Activated naive CD8-positive, alpha-beta T cell treated with anti-CD3 and anti-CD28 coated beads, Interleukin-2, amount 50 U/mL, for 16 hours (primary cell): ENCODE measurements at regions not wholly inside any gene's neighbourhood (a gene's known extent, or its start where the extent isn't known, plus 50 kb on each side); places are given as distances from the start of the nearest gene placed in this dataset.

Experiments used
- DNase-seq: peaks from one replicate; pipeline ENCODE4 v3.0.0-alpha.2; 2020; ENCODE audit warnings: low read depth, low spot score

DNA sequence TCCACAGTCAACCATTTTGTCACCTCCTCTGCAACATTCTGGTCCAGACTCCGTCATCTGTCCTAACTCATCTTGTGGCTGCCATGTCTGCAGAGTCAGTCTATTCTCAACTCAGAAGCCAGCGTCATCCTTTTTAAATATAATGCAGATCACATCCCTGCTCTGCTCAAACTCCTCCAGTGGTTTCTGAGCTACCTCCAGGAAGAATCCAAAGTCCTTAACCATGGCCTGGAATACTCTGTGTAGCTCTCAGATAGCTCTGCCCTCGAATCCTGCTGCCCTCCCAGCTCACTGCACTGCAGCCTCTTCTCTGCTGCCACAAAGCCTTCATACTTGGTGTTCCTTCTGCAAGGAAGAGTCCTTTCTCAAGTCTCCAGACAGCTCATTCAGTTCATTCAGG lies 190.8 kb downstream of the FOXO1 start:
- no peak for DNase-seq

DNA sequence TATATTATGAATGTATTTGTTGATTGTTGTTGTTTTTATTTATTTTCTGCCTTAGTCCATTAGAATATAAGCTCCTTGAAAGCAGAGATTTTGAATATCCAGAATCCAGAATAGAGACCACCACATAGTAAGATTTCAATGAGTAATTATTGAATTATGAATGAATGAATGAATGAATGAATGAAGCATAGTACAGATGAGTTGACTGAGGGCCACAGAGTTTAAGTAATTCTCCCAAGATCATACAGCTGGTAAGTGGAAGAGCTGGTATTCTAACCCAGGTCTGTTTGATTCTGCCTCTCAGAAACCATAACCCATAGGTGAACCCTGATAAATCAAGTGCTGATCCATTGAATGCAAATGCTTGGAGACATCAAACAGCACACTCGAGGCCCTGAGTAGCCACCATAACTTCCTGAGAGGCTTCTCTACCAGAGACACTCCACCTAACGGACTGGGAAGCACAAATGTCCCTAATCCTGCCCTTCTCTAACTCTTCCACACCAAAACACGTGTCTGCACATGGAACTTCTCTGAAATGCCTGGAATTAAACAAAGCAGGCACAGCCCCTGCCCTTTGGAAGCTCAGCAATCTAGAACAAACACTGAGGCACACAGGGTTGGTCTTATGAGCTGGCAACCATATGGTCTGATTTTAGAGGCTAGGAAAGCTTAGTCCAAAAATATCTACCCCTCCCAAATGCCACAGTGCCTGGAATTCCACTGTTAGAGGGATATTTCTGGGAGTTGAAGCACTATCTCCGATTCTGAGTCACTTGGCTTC lies 190.1 kb downstream of the FOXO1 start:
- DNase-seq, result no peak

DNA sequence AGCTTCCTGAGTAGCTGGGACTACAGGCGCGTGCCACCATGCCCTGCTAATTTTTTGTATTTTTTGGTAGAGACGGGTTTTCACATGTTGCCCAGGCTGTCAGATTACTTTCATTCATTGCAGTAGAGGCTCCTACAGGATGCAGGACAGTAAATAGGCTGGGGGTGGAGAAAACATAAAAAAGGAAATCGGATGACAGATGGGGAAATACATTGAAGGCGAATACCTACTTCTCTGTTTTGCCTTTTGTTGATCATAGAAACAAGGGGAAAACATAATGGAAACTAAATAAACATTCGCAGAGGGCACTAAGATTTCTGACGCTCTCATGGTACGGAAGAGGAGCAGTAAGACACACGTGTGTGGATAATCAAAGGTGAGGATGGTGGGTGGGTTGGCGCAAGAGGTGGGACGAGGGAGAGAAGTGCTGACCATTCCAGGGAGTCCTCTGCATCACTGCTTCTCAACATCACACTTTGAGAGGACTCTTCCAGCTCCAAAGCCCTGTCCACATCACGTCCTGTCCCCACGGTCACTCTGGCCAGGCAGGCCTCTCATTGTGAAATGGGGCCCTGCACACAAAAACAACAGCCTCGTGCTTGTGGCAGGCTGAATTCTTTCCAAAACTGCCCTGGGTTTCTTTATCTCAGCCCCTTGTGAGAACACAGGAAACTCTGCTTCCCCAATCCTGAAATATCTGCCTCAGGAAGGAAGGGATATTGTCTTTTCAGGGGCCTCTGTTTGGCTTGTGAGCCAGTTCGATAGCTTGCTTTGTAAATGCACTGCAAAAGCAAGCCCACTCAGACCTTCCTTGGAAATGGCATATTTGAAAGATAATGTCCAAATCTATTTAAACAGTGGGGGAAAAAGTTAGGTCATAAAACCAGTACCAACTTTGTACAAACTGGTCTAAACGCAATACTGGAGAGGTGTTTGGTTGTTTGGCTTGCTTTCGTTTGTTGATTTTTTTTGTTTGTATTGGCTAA lies 188.5 kb downstream of the FOXO1 start:
- no peak for DNase-seq

DNA sequence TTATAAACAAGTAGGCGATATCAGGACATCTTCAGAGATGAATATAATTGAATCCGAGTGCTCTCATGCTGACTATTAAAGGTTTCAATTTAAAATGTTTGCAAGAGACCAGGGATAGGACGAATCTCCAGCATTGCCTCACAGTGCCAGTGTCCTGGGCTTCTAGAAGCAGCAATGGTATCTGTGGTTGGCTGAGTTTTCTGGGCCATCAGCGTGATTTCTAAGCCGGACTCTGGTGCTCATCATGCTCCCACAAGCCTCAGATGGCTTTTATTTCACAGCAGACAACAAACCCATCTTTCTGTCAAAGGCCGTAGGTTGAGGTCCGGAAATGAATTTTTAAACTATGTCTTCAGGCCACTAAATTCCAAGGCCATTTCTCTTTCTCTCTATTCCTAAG lies 187.7 kb downstream of the FOXO1 start:
- DNase-seq, result no peak

DNA sequence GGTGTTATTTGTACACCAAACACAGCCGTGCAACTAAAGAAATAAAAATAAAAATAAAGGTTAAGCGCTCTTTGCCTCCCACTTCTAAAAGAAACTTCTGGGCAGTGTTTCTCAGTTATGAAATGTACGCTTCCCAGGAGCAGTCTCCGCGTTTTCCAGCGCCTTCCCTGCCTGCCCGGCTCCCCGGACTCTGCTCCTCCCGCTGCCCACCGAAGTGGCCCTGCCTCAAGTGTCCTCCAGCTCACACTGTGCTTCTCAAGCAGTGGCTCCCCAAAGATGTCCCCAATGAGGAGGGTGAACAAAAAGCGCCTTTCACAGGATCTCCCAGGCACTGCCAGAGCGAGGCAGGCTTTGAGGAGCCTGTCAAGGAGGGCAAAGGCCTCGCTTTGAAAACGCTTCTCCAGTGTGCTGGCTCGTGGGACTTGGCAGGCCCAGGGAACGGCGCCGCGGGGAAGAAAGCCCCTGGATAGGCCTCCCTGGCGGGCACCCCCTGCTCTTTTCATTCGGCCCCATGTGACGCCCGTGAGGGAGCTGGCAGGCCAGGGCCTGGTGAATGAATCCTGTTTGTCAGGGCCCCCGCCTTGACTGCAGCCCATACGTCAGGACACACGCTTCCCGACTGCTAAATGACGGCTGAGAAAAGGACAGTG lies 187.1 kb downstream of the FOXO1 start:
- DNase-seq, result no peak

DNA sequence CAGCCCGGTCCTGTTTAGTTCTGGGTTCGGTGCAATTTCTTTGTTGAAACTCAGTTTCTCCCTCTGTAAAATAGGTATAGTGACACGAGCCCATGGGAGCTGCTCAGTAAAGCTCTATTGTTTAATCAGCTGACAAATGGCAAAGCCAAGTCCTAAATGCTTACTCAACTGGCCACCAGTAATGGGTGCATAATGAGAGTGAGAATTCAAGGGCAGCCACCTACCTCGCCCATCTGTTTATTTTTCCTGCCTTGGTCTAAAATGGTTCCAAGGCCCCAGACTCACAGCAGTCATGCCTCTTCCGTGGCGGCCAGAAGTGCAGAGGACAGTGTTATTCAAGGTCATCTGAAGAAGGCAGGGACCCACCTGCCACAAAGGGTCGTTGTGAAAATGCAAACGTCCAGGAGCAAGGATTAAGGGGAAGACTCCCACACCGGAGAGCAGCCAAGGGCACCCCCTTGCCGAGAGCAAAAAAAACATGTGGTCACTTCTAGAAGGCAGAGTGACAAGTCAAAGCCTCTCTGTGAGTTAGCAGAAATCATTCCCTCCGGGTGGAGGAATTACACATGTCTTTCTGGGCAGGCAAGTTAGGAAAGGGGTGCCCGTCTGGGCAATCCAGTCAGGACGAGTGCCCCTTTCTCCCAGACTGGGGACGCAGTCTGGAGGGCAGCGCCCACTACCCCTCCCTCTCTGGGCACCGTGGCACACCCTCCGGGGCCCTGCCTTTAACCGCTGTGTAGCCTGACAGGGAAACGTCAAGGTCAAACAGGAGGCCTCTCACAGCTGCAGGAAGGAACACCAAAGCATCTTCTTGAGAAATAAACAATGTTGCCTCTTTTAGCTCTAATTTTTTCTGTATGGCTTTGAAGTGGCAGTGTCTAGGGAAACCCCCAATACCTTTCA lies 186.2 kb downstream of the FOXO1 start:
- DNase-seq, result no peak

DNA sequence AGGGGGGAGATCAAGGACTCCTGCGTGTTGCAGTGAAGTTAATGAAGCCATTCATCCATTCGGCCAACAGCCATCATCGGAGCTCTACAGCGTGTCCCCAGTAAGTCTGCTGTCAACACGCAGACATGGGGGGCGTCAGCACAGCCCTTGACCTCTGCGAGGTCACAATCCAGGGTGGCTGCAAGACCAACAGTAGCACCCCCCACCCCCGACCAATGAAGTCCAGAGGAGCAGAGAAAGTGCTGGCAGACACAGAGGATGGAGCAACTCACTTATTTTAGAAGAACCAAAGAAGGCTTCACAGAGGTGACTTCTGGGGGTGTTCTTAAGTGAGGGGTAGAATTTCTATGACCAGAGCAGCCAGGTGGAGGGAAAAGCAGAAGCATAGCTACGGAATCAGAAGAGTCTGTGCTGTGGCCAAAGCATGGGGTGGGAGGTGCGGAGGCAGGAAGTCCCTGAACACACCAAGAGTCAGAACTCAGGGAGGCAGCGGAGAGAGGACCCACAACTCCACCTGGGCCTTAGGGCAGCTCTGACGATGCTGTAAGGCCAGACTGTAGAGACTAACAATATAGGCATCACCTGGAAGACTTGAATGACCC lies 185.4 kb downstream of the FOXO1 start:
- DNase-seq, result no peak

DNA sequence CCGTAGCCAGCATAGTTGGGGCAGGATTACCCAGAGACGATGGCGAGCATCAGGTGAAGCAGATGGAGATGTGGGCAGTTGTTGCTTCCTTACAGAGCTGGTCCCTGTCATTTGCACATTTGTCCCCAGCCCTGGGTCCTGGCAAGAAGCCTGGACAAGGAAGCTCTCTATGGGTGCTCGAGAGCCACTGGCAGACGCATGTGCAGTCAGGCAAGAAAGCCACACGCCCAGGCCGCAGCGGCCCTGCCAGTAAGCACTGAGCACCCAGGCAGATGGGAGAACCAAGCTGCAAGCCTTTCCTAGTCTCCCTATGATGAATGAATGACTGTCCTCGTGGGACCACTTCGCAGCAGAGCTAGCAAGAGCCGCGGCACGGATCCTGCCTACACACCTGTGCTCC lies 182.8 kb downstream of the FOXO1 start:
- no peak for DNase-seq

DNA sequence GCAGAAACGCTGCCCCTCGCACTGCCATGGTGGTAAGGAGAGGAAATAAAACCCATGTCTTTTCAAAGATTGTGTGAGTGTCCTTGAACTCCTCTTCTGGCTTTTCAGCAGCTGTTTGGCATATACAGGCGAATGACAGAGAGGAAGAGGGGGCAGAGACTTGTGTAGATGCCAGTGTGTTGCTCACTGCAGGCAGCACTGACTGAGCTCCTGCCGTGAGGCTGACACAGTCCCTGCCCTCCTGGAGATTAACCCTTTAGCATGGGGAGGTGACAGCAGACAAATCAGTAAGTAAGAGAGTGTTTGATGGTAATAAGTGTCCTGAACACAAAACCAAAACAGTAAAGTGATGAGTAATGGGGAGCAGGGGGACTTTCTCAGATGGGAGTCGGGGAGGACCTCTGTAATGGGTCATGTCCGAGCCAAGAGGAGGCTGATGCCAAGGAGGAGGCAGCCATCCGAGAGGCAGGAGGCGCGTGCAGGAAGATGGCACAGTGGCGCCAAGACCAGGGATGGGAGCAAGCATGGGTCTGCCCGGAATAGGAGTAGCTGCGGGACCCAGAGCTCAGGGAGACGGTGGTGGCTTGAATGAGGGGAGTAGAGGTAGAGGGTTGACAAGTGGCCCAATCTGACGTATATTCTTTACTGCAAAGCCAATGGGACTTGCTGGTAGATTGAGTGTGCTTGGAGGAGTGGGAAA lies 182.2 kb downstream of the FOXO1 start:
- DNase-seq, result no peak

DNA sequence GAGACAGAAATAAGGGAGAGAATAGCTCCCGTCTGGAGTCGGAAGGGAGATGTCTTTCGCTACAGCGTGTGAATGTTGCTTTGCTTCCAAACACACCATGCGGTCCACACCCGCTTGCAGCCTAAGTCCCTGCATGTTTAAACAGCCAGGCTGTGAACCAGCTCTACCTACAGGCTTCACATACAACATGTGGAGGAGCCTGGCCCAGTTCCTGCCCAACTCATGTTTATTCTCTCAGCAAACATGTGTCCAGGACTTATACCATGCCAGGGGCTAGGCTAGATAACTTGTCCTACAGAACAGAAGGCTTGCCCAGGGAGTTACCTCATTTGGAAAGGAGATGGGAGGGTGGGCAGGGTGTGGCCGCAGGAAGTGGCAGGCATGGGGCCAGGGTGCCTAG lies 181.5 kb downstream of the FOXO1 start:
- DNase-seq, result no peak

DNA sequence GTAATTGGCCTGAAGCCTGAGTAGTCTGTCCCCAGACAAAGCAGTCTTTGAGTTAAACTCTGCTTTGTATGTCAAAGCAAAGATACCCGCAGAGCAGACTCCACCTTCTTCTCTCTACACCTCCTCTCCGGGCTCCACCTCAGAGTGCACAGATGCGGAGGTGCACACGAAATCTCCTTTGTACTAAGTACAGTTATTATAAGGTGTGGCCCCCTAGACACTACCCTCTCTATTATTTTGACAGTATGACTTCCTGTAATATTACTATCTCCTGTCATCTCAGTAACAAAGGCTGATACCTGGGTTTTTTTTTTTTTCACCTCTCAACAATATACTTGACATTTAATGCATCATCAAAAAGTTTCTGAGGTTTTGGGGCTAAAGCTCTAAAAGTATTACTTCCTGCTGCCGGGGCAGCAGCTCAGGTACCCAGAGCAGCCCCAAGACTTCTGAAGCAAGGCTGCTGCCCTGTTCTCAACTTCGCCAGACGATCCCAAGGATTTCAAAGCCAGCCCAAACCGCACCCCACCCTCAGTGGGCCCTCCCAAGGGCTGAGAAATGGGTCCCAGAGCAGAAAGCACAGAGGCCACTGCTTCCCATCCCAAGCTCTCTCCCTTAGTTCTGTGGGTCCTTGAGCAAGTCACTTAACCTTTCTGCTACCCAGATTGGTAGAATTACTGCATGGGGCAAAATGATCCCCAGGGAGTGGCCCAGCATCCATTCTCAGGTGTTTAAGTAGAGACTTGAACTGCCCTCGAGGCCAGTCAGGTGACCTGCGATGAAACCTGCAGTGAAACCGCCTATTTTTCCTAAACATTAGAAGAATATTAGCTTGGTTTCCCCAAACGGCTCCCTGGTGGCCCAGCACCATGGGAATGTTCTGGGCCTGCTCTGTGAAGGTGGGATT lies 180.6 kb downstream of the FOXO1 start:
- DNase-seq, result peak; percentile 28

DNA sequence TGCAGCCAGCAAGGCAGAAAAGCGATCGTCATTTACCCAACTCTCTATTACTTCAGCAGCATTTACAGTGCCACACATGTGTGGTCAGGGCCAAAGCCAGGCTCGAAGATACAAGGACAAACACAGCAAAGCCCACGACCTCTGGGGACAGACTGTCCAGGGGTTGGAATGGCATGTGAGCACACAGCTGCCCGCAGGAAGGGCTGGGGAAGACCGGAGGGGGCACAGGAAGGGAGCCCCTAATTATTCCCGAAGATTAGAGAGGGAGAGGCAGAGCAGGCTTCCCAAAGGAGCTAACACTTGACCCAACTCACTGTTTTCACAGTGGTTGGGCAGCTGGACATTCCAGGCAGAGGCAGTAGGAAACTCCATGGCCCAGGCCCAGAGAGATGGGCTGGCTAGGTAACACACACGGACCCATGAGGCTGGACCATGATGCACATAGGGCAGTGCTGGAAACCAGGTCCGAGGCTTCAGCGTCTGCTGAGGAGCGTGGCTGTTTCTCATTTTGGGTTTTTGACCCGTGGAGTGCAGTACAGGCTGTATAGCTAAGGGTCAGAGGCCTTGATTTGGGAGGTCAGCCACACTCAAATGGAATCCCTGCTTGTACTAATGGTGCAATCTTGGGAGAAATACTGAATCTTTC lies 179.8 kb downstream of the FOXO1 start:
- no peak for DNase-seq

DNA sequence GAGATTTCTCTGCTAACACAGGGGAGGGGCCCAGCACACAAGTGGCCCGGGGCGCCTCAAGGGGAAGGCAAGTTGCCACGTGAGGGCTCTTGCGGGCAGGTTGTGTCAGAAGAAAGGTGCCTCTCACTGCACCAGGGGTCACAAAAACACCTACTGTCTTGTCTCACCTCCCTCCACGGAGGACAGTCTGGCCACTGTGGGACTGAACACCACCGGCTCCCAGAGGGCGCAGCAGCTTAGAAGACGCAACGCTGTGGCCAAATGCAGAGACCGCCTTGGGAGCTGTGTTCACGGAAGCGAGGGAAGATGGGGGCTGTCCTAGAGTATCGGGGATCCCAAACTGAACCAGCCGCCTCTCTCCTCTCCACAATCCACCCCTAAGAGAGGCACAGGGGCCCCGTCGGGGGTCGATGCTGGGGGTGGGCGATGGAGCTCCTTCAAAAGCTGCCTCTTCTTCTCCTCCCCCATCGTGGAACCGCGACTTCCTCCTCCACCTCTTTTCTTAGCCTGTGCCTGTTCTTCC lies 177.5 kb downstream of the FOXO1 start:
- DNase-seq, result no peak

DNA sequence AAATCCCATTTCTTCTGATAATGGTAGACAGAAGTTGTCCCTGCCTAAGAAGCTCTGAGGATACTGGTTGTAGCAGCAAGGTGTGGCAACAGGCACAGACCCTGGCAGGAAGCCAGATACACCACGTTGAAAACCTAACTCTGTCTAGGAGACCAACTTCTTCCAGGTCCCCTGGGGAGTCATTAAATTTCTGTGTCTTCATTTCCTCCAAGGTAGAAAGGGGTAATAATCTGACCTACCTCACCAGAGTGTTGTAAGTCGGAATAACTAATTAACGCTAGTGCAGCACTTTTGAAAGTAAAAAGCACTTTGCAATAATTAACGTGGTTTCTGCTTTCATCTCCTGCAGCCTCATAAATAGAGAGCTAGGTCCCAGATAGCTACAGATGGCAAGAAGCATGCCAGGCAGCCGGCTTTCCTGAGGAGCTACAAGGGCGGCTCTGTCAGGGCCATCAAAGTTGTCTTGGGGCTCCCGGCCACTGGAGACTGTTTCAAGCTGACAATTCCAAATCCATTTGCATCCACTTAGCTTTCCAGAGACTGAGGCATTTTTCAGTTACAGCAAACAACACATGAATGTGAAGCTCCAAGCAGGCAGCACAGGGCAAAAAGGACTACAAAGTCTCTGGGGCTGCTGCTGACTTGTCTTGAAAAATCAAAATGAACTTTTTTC lies 176.2 kb downstream of the FOXO1 start:
- DNase-seq, result no peak

DNA sequence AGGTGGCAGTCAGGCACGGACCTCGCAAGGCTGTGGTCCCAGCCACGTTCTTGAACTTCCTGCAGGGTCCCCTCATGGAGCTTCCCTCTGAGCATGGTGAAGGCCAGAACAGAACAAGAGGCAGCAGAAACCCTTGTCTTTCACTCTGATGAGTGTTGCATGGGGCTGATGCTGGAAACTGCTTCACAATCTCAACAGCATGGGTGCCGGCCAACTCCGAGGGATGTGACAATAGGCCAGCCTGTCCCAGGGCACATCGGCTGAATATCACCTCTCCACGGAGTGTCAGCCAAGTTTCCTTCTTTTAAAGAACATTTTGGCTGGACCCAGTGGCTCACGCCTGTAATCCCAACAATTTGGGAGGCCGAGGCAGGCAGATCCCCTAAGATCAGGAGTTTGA lies 173.9 kb downstream of the FOXO1 start:
- no peak for DNase-seq

DNA sequence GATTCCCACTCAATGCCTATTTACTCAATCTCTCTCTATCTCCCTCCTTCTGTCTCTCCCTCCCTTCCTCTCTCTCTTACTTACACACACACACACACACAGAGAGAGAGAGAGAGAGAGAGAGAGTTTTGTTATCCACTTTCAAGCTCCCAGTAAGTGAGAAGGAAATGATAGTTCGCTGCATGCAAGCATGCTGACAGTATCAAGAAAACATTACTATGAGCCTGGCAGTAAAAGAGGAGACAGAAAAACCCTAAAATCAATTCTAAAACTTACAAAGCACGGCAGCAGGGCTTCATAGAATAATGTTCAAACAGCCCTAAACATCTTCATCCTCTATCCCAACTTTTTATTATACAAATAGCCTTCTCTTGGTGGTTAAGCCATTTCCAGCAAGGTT lies 171.9 kb downstream of the FOXO1 start:
- DNase-seq, result no peak

DNA sequence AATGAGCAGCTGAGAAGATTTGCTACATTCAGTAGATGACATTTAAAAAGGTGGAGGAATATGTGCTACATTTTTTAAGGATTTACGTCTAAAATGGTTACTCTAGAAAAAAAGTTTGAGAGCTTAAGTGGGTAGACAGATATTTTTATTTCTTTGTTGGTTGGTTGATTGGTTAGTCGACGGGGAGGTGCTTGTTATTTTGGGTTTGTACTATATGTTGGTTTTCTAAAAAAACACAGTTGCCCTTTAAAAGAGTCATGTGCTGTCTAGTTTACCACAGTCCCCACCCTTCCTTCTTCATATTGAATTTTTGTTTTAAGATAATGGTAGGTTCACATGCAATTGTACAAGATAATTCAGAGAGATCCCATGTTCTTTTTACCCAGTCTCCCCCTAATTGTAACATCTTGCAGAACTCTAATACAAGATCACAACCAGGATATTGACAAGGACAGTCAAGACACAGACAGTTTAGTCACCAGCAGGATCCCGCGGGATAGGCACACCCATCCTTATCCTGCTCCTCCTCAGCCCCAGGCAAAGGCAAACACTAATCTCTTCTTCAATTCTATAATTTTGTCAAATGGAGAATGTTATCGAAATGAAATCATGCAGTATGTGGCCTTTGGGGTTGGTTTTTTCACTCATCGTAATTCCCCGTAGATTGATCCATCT lies 171.4 kb downstream of the FOXO1 start:
- no peak for DNase-seq
